ENCODE measurements at regions not wholly inside any gene's neighbourhood (a gene's known extent, or its start where the extent isn't known, plus 50 kb on each side); places are given as distances from the start of the nearest gene placed in this dataset.

- TF ChIP-seq POLR2AphosphoS5 (IDR thresholded peaks at IDR 0.05; ENCODE audit: low read depth, low read length) (no peak), FOXP2 (optimal IDR thresholded peaks at IDR 0.05; ENCODE audit: borderline replicate concordance, extremely low read depth, extremely low read length, insufficient read depth) (no peak), TAF1 (IDR thresholded peaks at IDR 0.05; ENCODE audit: borderline replicate concordance, insufficient read depth, low read length) (no peak), SIN3A (IDR thresholded peaks at IDR 0.05; ENCODE audit: borderline replicate concordance, insufficient read depth, low read length) (no peak)
- TF ChIP-seq, protein P1, sequence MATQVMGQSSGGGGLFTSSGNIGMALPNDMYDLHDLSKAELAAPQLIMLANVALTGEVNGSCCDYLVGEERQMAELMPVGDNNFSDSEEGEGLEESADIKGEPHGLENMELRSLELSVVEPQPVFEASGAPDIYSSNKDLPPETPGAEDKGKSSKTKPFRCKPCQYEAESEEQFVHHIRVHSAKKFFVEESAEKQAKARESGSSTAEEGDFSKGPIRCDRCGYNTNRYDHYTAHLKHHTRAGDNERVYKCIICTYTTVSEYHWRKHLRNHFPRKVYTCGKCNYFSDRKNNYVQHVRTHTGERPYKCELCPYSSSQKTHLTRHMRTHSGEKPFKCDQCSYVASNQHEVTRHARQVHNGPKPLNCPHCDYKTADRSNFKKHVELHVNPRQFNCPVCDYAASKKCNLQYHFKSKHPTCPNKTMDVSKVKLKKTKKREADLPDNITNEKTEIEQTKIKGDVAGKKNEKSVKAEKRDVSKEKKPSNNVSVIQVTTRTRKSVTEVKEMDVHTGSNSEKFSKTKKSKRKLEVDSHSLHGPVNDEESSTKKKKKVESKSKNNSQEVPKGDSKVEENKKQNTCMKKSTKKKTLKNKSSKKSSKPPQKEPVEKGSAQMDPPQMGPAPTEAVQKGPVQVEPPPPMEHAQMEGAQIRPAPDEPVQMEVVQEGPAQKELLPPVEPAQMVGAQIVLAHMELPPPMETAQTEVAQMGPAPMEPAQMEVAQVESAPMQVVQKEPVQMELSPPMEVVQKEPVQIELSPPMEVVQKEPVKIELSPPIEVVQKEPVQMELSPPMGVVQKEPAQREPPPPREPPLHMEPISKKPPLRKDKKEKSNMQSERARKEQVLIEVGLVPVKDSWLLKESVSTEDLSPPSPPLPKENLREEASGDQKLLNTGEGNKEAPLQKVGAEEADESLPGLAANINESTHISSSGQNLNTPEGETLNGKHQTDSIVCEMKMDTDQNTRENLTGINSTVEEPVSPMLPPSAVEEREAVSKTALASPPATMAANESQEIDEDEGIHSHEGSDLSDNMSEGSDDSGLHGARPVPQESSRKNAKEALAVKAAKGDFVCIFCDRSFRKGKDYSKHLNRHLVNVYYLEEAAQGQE (IDR thresholded peaks at IDR 0.05; ENCODE audit: insufficient read depth in 1 of 2, low read depth in 2 of 2, low read length in 2 of 2), result no peak
Measured at GRCh38 chr18:37658894-37659293, 93.3 kb upstream of the CELF4 start.

- no peak for TF ChIP-seq FOXP2 (optimal IDR thresholded peaks at IDR 0.05; ENCODE audit: borderline replicate concordance, extremely low read depth, extremely low read length, insufficient read depth)
- TF ChIP-seq SIN3A (IDR thresholded peaks at IDR 0.05; ENCODE audit: borderline replicate concordance, insufficient read depth, low read length), result no peak
- TF ChIP-seq POLR2AphosphoS5 (IDR thresholded peaks at IDR 0.05; ENCODE audit: low read depth, low read length), result no peak
- TF ChIP-seq, protein P1 (IDR thresholded peaks at IDR 0.05; ENCODE audit: insufficient read depth in 1 of 2, low read depth in 2 of 2, low read length in 2 of 2), result no peak
- TF ChIP-seq TAF1 (IDR thresholded peaks at IDR 0.05; ENCODE audit: borderline replicate concordance, insufficient read depth, low read length), result no peak
Measured at GRCh38 chr18:37657493-37657892, 91.9 kb upstream of the CELF4 start.

DNA sequence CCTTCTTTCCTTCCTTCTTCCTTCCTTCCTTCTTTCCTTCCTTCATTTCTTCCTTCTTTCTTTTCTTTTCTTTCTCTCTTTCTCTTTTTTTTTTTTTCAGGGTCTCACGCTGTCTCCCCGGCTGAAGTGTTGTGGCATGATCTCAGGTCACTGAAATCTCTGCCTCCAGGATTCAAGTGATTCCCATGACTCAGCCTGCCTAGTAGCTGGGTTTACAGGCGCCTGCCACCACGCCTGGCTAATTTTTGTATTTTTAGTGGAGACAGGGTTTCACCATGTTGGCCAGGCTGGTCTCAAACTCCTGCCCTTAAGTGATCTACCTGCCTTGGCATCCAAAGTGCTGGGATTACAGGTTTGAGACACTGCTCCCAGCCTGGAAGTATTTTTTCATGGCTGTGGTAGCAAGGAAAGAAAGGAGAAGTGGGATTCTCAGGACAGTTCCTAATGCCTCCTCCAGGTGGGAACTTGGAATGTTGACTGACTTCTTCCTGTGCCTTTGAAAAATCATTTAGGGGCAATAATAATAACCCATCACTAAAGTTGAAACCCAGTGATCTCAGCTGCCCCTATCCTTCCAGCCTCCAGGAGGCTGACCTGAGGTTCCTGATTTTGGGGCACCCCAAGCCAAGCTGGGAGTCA, 89.3 kb upstream of the CELF4 start:
- TF ChIP-seq, protein P1 (IDR thresholded peaks at IDR 0.05; ENCODE audit: insufficient read depth in 1 of 2, low read depth in 2 of 2, low read length in 2 of 2), result no peak
- TF ChIP-seq SIN3A (IDR thresholded peaks at IDR 0.05; ENCODE audit: borderline replicate concordance, insufficient read depth, low read length), result no peak
- no peak for TF ChIP-seq POLR2AphosphoS5 (IDR thresholded peaks at IDR 0.05; ENCODE audit: low read depth, low read length)
- TF ChIP-seq TAF1 (IDR thresholded peaks at IDR 0.05; ENCODE audit: borderline replicate concordance, insufficient read depth, low read length), result no peak
- TF ChIP-seq FOXP2 (optimal IDR thresholded peaks at IDR 0.05; ENCODE audit: borderline replicate concordance, extremely low read depth, extremely low read length, insufficient read depth), result no peak

DNA sequence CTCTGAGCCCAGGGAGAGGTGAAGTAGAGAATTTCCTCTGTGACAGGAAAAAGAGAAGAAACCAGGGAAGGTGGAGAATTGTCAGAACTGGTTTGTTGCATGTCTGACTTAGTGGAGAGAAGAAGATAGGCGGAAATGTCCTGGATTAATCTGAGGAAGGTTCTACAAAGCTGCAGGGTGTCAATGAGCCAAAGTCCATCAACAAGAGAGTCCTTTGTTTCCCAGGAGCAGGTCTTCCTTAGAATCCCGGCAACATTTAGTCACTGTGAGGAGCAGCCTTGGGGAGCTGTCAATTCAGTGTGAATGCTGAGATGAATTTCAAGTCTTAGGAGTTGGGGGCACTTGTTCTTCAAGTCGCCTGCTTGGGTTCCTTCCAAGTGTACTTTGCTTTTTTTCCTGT, 88.4 kb upstream of the CELF4 start:
- TF ChIP-seq, protein P1 (IDR thresholded peaks at IDR 0.05; ENCODE audit: insufficient read depth in 1 of 2, low read depth in 2 of 2, low read length in 2 of 2), result no peak
- no peak for TF ChIP-seq TAF1 (IDR thresholded peaks at IDR 0.05; ENCODE audit: borderline replicate concordance, insufficient read depth, low read length)
- TF ChIP-seq SIN3A (IDR thresholded peaks at IDR 0.05; ENCODE audit: borderline replicate concordance, insufficient read depth, low read length), result no peak
- TF ChIP-seq FOXP2 (optimal IDR thresholded peaks at IDR 0.05; ENCODE audit: borderline replicate concordance, extremely low read depth, extremely low read length, insufficient read depth), result no peak
- no peak for TF ChIP-seq POLR2AphosphoS5 (IDR thresholded peaks at IDR 0.05; ENCODE audit: low read depth, low read length)

All from PFSK-1 (cell line).